GM12872 (cell line): ENCODE measurements at regions not wholly inside any gene's neighbourhood (a gene's known extent, or its start where the extent isn't known, plus 50 kb on each side); places are given as distances from the start of the nearest gene placed in this dataset.

Experiments used
- CTCF ChIP-seq: IDR thresholded peaks from 3 replicates; pipeline ENCODE4 v1.5.1; 2011; ENCODE audit warnings: low read depth, mild to moderate bottlenecking, low read length, moderate library complexity; ENCODE audit not compliant: insufficient read depth

GRCh38 chr22:46052801-46053562 lies 76.0 kb upstream of the WNT7B start:
- TF ChIP-seq CTCF: no peak

GRCh38 chr22:46053563-46054090 lies 76.7 kb upstream of the WNT7B start:
- TF ChIP-seq CTCF: no peak

GRCh38 chr22:46054091-46055073 lies 77.4 kb upstream of the WNT7B start:
- TF ChIP-seq CTCF: no peak

GRCh38 chr22:46055181-46055875 lies 78.4 kb upstream of the WNT7B start:
- TF ChIP-seq CTCF: no peak

- no peak for TF ChIP-seq CTCF
These were observed 79.1 kb upstream of the WNT7B start for GRCh38 chr22:46055911-46056545.

GRCh38 chr22:46056546-46057245 lies 79.7 kb upstream of the WNT7B start:
- TF ChIP-seq CTCF: no peak
